ENCODE measurements at regions not wholly inside any gene's neighbourhood (a gene's known extent, or its start where the extent isn't known, plus 50 kb on each side); places are given as distances from the start of the nearest gene placed in this dataset.

- no peak for DNase-seq
Observed at GRCh38 chr19:32232449-32232848, 113.0 kb upstream of the ZNF507 start.

GRCh38 chr19:32233091-32233490, 112.3 kb upstream of the ZNF507 start:
- no peak for DNase-seq

GRCh38 chr19:32233885-32234284, 111.5 kb upstream of the ZNF507 start:
- no peak for DNase-seq

GRCh38 chr19:32234663-32235217, 110.7 kb upstream of the ZNF507 start:
- no peak for DNase-seq

GRCh38 chr19:32238076-32238475, 107.3 kb upstream of the ZNF507 start:
- DNase-seq = no peak

- DNase-seq = no peak
Observed at GRCh38 chr19:32240316-32240715, 105.1 kb upstream of the ZNF507 start.

- no peak for DNase-seq
Observed at GRCh38 chr19:32241306-32241705, 104.1 kb upstream of the ZNF507 start.

GRCh38 chr19:32241932-32242710, 103.3 kb upstream of the ZNF507 start:
- no peak for DNase-seq

- DNase-seq = no peak
Observed at GRCh38 chr19:32246006-32246405, 99.4 kb upstream of the ZNF507 start.

- DNase-seq = no peak
Observed at GRCh38 chr19:32251634-32252332, 93.6 kb upstream of the ZNF507 start.

- no peak for DNase-seq
Observed at GRCh38 chr19:32252333-32252669, 93.1 kb upstream of the ZNF507 start.

GRCh38 chr19:32253683-32254508, 91.5 kb upstream of the ZNF507 start:
- DNase-seq = no peak

GRCh38 chr19:32254509-32254890, 90.9 kb upstream of the ZNF507 start:
- no peak for DNase-seq

- no peak for DNase-seq
Observed at GRCh38 chr19:32255536-32256295, 89.7 kb upstream of the ZNF507 start.

- DNase-seq = no peak
Observed at GRCh38 chr19:32256341-32256975, 89.0 kb upstream of the ZNF507 start.

GRCh38 chr19:32257326-32258073, 87.9 kb upstream of the ZNF507 start:
- no peak for DNase-seq

GRCh38 chr19:32258167-32258566, 87.2 kb upstream of the ZNF507 start:
- DNase-seq = no peak

GRCh38 chr19:32264568-32264967, 80.8 kb upstream of the ZNF507 start:
- no peak for DNase-seq

- DNase-seq = no peak
Observed at GRCh38 chr19:32265995-32266394, 79.4 kb upstream of the ZNF507 start.

- no peak for DNase-seq
Observed at GRCh38 chr19:32266460-32266859, 79.0 kb upstream of the ZNF507 start.

GRCh38 chr19:32268381-32268780, 77.0 kb upstream of the ZNF507 start:
- no peak for DNase-seq

Measured in activated effector memory CD4-positive, alpha-beta T cell treated with Interleukin-2 at 50 U/mL for 16 hours (primary cell).